Tongue (tissue), 1 donor: ENCODE measurements at regions not wholly inside any gene's neighbourhood (a gene's known extent, or its start where the extent isn't known, plus 50 kb on each side); places are given as distances from the start of the nearest gene placed in this dataset.

Source experiments
- DNase-seq: peaks from one replicate; pipeline ENCODE4 v3.0.0-alpha.2; 2015

- no peak for DNase-seq
Measured at GRCh38 chr10:121661451-121661851, 63.2 kb upstream of the FGFR2 start.

GRCh38 chr10:121659236-121659635 is 61.0 kb upstream of the FGFR2 start:
- DNase-seq = no peak

DNA sequence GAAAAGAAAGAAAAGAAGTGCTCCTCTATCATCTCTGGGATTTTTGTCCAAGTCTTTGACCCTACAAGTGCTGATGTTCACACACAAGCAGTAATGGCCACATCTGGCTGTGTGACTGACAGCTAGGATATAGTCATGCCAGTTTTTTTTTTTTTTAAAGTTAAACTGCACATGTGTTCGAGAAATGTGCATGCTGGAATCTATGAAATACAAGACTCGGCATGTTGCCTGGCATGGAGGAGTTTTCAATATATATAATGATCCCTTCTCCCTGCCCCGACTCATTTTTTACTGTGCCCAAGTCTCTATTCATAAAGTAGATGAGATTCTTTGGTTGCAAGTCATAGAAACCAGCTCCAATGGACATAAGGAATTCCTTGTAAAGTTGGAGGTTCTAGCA is 60.4 kb upstream of the FGFR2 start:
- DNase-seq = no peak

DNA sequence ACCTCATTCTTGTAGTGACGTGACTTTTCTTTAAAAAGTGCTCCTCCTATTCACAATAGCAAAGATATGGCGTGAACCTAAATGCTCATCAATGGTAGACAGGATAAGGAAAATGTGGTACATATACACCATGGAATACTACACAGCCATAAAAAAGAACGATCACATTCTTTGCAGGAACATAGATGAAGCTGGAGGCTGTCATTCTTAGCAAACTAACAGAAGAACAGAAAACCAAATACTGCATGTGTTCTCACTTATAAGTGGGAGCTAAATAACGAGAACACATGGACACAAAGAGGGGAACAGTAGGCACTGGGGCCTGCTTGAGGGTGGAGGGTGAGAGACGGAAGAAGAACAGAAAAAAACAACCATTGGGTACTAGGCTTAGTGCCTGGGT is 59.9 kb upstream of the FGFR2 start:
- no peak for DNase-seq

DNA sequence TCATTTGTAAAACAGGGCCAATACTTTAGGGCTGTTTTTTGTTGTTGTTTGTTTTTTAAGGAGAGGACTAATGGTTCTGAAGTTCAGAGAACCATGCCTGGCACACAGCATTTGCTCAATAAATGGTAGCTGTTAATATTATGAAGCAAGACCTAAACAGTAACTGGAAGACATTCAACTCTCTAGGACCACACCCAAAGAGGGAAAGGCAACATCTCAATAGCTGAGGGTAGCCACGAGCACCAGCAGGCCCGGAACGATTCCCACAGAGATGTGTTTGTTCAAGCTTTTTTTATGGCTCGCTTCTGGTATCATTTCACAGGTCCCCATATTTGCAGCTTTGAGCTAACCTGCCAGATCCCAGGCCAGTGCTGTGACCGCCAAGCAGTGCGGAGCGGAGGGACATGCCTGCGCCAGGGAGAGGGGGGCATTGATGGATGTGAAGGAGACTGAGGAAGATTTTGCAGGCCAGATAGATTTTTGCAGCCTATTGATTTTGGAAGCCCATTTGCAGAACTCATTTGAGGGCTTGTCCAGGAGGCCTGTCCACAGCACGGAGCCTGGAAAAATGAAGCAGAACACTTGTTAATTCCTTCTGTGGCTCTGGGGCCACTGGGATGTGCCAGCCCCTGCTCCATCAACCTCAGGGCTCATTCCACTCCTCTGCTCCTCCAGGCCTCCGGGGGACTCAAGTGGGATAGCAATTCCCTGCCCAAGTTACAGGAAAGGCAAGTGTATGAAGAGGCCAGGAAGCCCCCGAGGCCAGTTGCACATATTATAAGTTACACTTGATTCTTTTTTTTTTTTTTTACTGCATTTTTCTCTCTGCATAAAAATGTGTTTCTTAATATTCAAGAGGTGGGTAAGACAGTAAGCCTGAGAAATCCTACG is 57.3 kb upstream of the FGFR2 start:
- no peak for DNase-seq

DNA sequence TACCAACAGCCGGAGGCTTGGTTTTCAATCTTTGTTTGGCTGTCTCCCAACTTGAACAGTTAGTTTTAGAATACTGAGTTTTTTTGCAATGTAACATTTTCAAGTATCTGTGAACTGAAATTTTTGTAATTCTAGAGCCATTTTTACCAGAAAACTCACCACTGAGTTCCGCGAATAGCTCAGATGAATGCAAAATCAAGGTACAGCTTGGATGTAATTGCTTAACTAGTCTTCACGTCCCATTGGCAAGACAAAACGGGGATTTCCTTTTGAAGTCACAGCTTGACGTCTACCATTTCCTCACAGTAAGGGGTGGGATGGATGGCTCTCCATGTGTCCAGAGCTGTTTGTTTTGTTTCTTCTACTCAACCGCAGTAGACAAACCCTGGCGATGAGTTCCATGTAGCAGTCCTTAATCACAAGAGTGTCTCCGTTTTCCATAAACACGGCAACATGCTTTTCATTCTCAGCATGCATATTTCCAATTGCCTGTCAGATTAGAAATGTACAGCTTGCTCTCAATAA is 55.8 kb upstream of the FGFR2 start:
- no peak for DNase-seq

DNA sequence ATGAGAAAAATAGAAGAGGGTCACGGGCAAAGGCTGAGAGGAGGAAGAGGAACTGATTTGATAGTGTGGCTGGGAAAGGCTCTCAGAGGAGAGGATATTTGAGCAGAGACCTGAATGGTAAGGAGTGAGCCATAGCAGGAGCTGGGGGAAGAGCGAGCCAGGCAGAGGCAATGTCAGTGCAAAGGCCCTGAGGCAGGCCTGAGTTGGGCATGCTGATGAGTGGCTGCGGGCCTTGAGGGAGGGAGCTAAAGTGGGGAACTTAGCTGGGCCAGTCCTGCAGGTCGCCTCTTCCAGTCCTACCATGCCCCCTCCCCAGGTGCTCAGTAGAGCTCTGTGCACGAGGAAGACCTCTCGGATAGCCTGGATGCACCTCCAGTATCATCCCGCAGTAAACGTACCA is 55.4 kb upstream of the FGFR2 start:
- DNase-seq = no peak

DNA sequence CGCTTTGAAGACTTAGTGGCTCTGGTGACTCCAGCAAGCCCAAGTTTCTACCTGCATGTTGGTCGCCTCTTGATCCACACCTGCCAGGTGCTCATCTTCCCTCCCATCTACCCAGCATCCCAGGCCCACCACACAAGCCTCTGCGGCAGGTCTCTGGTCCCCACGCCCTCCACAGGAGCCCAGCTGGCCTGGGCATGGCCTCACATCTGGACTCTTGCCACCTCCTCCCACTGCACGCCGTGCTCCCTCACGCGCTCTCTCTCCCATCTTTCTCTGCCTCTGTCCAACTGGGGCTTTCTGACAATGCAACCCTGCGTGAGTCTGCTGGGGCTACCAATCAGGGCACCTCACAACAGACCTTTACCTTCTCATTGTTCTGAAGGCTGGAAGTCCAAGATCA is 50.2 kb upstream of the FGFR2 start:
- no peak for DNase-seq

GRCh38 chr10:121648059-121648458 is 49.8 kb upstream of the FGFR2 start:
- DNase-seq = no peak
